ENCODE measurements at regions not wholly inside any gene's neighbourhood (a gene's known extent, or its start where the extent isn't known, plus 50 kb on each side); places are given as distances from the start of the nearest gene placed in this dataset.

DNA sequence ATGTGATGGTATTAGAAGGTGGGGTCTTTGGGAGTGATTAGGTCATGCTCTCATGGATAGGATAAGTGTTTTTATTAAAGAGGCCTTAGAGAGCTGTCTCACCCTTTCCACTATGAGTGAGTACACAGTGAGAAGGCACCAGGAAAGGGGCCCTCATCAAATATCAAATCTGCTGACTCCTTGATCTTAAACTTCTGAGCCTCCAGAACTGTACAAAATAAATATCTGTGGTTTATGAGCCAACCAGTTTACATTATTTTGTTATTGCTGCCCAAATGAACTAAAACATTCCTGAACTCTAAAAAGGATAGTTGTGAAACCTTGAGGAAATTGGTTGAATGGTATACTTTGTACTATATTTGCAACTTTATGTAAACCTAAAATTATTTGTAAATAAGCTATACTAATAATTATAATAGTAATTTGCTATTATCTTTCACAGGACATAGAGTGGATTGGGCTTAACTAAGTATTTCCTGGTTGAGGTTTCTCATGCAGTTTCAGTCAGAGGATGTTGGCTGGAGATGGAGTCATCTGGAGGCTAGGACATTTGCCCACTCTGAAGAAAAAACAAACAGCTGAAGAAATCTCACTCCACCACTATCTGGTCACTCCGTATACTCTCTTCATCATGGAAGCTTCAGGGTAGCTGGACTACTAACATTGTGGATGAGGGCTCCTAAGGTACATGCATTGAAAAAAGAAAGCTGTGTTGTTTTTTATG is 1068.6 kb upstream of the CADM2 start:
- no peak overlapping the region for H3K9ac ChIP-seq (ENCODE audit: extremely low read depth, low read length, poor library complexity, severe bottlenecking)
- DNase-seq: no peak
- TF ChIP-seq CTCF (conservative IDR thresholded peaks at IDR 0.05): no peak
- Mint-ChIP-seq H3K9me3 (no peaks in the 10 kb centered on the region), H3K27ac (no peak overlapping the region), H3K4me1 (no peaks in the 10 kb centered on the region), H3K27me3 (ENCODE audit: insufficient read depth) (no peaks in the 10 kb centered on the region), H3K36me3 (ENCODE audit: low read depth) (no peaks in the 10 kb centered on the region), H3K4me3 (no peak overlapping the region)
- H3K27me3 ChIP-seq (ENCODE audit: control insufficient read depth, insufficient read depth, low read length, poor library complexity, severe bottlenecking): no peaks in the 10 kb centered on the region
- no peak overlapping the region for H3K27ac ChIP-seq (ENCODE audit: low read depth, low read length)
- H3K36me3 ChIP-seq (ENCODE audit: control insufficient read depth, insufficient read depth, low read length): no peaks in the 10 kb centered on the region
- no peak overlapping the region for H3K4me3 ChIP-seq (ENCODE audit: low read length)
- 94% methylated on average over 1 of the region's 1 CpG; no CpG with 5 or more reads in 1 of the 2 experiments for WGBS, 2 experiments (ENCODE audit: insufficient coverage in 1 of 2, insufficient read length in 1 of 2)
- H3K4me1 ChIP-seq (ENCODE audit: control insufficient read depth, insufficient read depth, low read length): no peaks in the 10 kb centered on the region
- no peaks in the 10 kb centered on the region for H3K9me3 ChIP-seq (ENCODE audit: control insufficient read depth, low read length)

GRCh38 chr3:83890763-83891135 is 1068.0 kb upstream of the CADM2 start:
- H3K9me3 ChIP-seq (ENCODE audit: control insufficient read depth, low read length): no peaks in the 10 kb centered on the region
- Mint-ChIP-seq H3K36me3 (ENCODE audit: low read depth) (no peaks in the 10 kb centered on the region), H3K27me3 (ENCODE audit: insufficient read depth) (no peaks in the 10 kb centered on the region), H3K4me1 (no peaks in the 10 kb centered on the region), H3K9me3 (no peaks in the 10 kb centered on the region), H3K4me3 (no peak overlapping the region), H3K27ac (no peak overlapping the region)
- no peak overlapping the region for H3K4me3 ChIP-seq (ENCODE audit: low read length)
- DNase-seq: no peak
- TF ChIP-seq CTCF (conservative IDR thresholded peaks at IDR 0.05): no peak
- WGBS, 2 experiments (ENCODE audit: insufficient coverage in 1 of 2, insufficient read length in 1 of 2): 92% methylated on average over 2 of the region's 2 CpGs; no CpG with 5 or more reads in 1 of the 2 experiments
- no peaks in the 10 kb centered on the region for H3K27me3 ChIP-seq (ENCODE audit: control insufficient read depth, insufficient read depth, low read length, poor library complexity, severe bottlenecking)
- H3K4me1 ChIP-seq (ENCODE audit: control insufficient read depth, insufficient read depth, low read length): no peaks in the 10 kb centered on the region
- no peaks in the 10 kb centered on the region for H3K36me3 ChIP-seq (ENCODE audit: control insufficient read depth, insufficient read depth, low read length)
- H3K27ac ChIP-seq (ENCODE audit: low read depth, low read length): no peak overlapping the region
- H3K9ac ChIP-seq (ENCODE audit: extremely low read depth, low read length, poor library complexity, severe bottlenecking): no peak overlapping the region

- no peak for DNase-seq
- Histone ChIP-seq H3K9ac (ENCODE audit: extremely low read depth, low read length, poor library complexity, severe bottlenecking) (no peak overlapping the region), H3K27me3 (ENCODE audit: control insufficient read depth, insufficient read depth, low read length, poor library complexity, severe bottlenecking) (no peaks in the 10 kb centered on the region), H3K9me3 (ENCODE audit: control insufficient read depth, low read length) (no peaks in the 10 kb centered on the region), H3K27ac (ENCODE audit: low read depth, low read length) (no peak overlapping the region), H3K36me3 (ENCODE audit: control insufficient read depth, insufficient read depth, low read length) (no peaks in the 10 kb centered on the region), H3K4me3 (ENCODE audit: low read length) (no peak overlapping the region), H3K4me1 (ENCODE audit: control insufficient read depth, insufficient read depth, low read length) (no peaks in the 10 kb centered on the region)
- Mint-ChIP-seq H3K36me3 (ENCODE audit: low read depth) (no peaks in the 10 kb centered on the region), H3K9me3 (no peaks in the 10 kb centered on the region), H3K27ac (no peak overlapping the region), H3K4me1 (no peaks in the 10 kb centered on the region), H3K27me3 (ENCODE audit: insufficient read depth) (no peaks in the 10 kb centered on the region), H3K4me3 (no peak overlapping the region)
- WGBS, 2 experiments (ENCODE audit: insufficient coverage in 1 of 2, insufficient read length in 1 of 2): 79 to 100% methylated on average over 2 of the region's 2 CpGs
- TF ChIP-seq CTCF (conservative IDR thresholded peaks at IDR 0.05): no peak
Observed at GRCh38 chr3:83894223-83894622, 1064.6 kb upstream of the CADM2 start.
